ENCODE measurements at regions not wholly inside any gene's neighbourhood (a gene's known extent, or its start where the extent isn't known, plus 50 kb on each side); places are given as distances from the start of the nearest gene placed in this dataset.
"Not testable (repeated sequence)": the region's sequence is repeated elsewhere in the genome, so short reads cannot be mapped to it uniquely, and the experiment has no call there.

GRCh38 chr5:106639488-106639887 is 1031.2 kb downstream of the EFNA5 start:
- Histone ChIP-seq H3K36me3 (replicated peaks) (no peaks in the 10 kb centered on the region), H3K27ac (no peak overlapping the region)
- in situ Hi-C loops (cut with HindIII; ENCODE audit: low pct_ligation_motif_present, low sequenced_read_pairs) = no loop called here

GRCh38 chr5:106637275-106637674 is 1033.5 kb downstream of the EFNA5 start:
- H3K4me3 ChIP-seq (ENCODE audit: low read depth, low read length) = no peak overlapping the region
- H3K27ac ChIP-seq = no peak overlapping the region
- DNase-seq = no peak
- H3K27me3 ChIP-seq (replicated peaks) = no peaks in the 10 kb centered on the region
- H3K36me3 ChIP-seq (replicated peaks) = no peaks in the 10 kb centered on the region
- no peak for TF ChIP-seq CTCF (IDR thresholded peaks at IDR 0.05; ENCODE audit: low read depth, low read length, missing control alignments)
- in situ Hi-C loops (cut with HindIII; ENCODE audit: low pct_ligation_motif_present, low sequenced_read_pairs) = no loop called here

More at GRCh38 chr5:106639488-106639887, 1031.2 kb downstream of the EFNA5 start:
- Histone ChIP-seq H3K4me3 (ENCODE audit: low read depth, low read length) (no peak overlapping the region), H3K27me3 (replicated peaks) (no peaks in the 10 kb centered on the region)
- no peak for TF ChIP-seq CTCF (IDR thresholded peaks at IDR 0.05; ENCODE audit: low read depth, low read length, missing control alignments)
- no peak for DNase-seq

GRCh38 chr5:106634375-106634774 is 1036.4 kb downstream of the EFNA5 start:
- Histone ChIP-seq H3K27ac (no peak overlapping the region), H3K27me3 (replicated peaks) (no peaks in the 10 kb centered on the region), H3K36me3 (replicated peaks) (no peaks in the 10 kb centered on the region), H3K4me3 (ENCODE audit: low read depth, low read length) (no peak overlapping the region)
- no peak for TF ChIP-seq CTCF (IDR thresholded peaks at IDR 0.05; ENCODE audit: low read depth, low read length, missing control alignments)
- in situ Hi-C loops (cut with HindIII; ENCODE audit: low pct_ligation_motif_present, low sequenced_read_pairs) = no loop called here
- no peak for DNase-seq

GRCh38 chr5:106633825-106634224 is 1036.9 kb downstream of the EFNA5 start:
- no peaks in the 10 kb centered on the region for H3K36me3 ChIP-seq (replicated peaks)
- in situ Hi-C loops (cut with HindIII; ENCODE audit: low pct_ligation_motif_present, low sequenced_read_pairs) = no loop called here
- DNase-seq = no peak
- H3K27me3 ChIP-seq (replicated peaks) = no peaks in the 10 kb centered on the region
- TF ChIP-seq CTCF (IDR thresholded peaks at IDR 0.05; ENCODE audit: low read depth, low read length, missing control alignments) = no peak
- no peak overlapping the region for H3K4me3 ChIP-seq (ENCODE audit: low read depth, low read length)
- H3K27ac ChIP-seq = no peak overlapping the region

- in situ Hi-C loops (cut with HindIII; ENCODE audit: low pct_ligation_motif_present, low sequenced_read_pairs); H3K4me3 ChIP-seq (ENCODE audit: low read depth, low read length); H3K36me3 ChIP-seq (replicated peaks); H3K27ac ChIP-seq; DNase-seq; H3K27me3 ChIP-seq (replicated peaks): not testable (repeated sequence)
Observed at GRCh38 chr5:106628456-106628855, 1042.3 kb downstream of the EFNA5 start.

- Histone ChIP-seq H3K4me3 (ENCODE audit: low read depth, low read length) (no peak overlapping the region), H3K27ac (no peak overlapping the region), H3K36me3 (replicated peaks) (no peaks in the 10 kb centered on the region), H3K27me3 (replicated peaks) (no peaks in the 10 kb centered on the region)
- no peak for DNase-seq
- TF ChIP-seq CTCF (IDR thresholded peaks at IDR 0.05; ENCODE audit: low read depth, low read length, missing control alignments) = no peak
- in situ Hi-C loops (cut with HindIII; ENCODE audit: low pct_ligation_motif_present, low sequenced_read_pairs) = no loop called here
Observed at GRCh38 chr5:106610041-106610440, 1060.7 kb downstream of the EFNA5 start.
